ENCODE measurements at regions not wholly inside any gene's neighbourhood (a gene's known extent, or its start where the extent isn't known, plus 50 kb on each side); places are given as distances from the start of the nearest gene placed in this dataset.

GRCh38 chr7:142308918-142309317 is 51.1 kb upstream of the PRSS58 start:
- TF ChIP-seq CTCF (conservative IDR thresholded peaks at IDR 0.05; ENCODE audit: control insufficient read depth, insufficient read depth, low read depth, low read length), result no peak
- DNase-seq (ENCODE audit: low read depth), result no peak
- H3K4me3 ChIP-seq (ENCODE audit: control insufficient read depth, low read depth, low read length), result no peak overlapping the region

- TF ChIP-seq CTCF (conservative IDR thresholded peaks at IDR 0.05; ENCODE audit: control insufficient read depth, insufficient read depth, low read depth, low read length), result no peak
- no peak overlapping the region for H3K4me3 ChIP-seq (ENCODE audit: control insufficient read depth, low read depth, low read length)
- no peak for DNase-seq (ENCODE audit: low read depth)
Observed at GRCh38 chr7:142308326-142308725, 50.5 kb upstream of the PRSS58 start.
